AG10803 (cell line): ENCODE measurements at regions not wholly inside any gene's neighbourhood (a gene's known extent, or its start where the extent isn't known, plus 50 kb on each side); places are given as distances from the start of the nearest gene placed in this dataset.

Experiments
- DNase-seq: peaks from one replicate; pipeline ENCODE4 v3.0.0; 2010; ENCODE audit warnings: low read depth
- H3K4me3 ChIP-seq: 2 replicates; pipeline ENCODE4 v1.5.1; 2011; ENCODE audit warnings: mild to moderate bottlenecking, low read length, control low read depth
- TF ChIP-seq, protein P1 (sequence below): conservative IDR thresholded peaks from 2 replicates; pipeline ENCODE4 v1.5.1; 2011; ENCODE audit warnings: mild to moderate bottlenecking, low read length, control low read depth, inconsistent platforms

GRCh38 chr4:24372341-24372740 lies 212.0 kb downstream of the DHX15 start:
- DNase-seq, result no peak
- H3K4me3 ChIP-seq, result no peak overlapping the region
- TF ChIP-seq, protein P1, sequence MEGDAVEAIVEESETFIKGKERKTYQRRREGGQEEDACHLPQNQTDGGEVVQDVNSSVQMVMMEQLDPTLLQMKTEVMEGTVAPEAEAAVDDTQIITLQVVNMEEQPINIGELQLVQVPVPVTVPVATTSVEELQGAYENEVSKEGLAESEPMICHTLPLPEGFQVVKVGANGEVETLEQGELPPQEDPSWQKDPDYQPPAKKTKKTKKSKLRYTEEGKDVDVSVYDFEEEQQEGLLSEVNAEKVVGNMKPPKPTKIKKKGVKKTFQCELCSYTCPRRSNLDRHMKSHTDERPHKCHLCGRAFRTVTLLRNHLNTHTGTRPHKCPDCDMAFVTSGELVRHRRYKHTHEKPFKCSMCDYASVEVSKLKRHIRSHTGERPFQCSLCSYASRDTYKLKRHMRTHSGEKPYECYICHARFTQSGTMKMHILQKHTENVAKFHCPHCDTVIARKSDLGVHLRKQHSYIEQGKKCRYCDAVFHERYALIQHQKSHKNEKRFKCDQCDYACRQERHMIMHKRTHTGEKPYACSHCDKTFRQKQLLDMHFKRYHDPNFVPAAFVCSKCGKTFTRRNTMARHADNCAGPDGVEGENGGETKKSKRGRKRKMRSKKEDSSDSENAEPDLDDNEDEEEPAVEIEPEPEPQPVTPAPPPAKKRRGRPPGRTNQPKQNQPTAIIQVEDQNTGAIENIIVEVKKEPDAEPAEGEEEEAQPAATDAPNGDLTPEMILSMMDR, result no peak

DNA sequence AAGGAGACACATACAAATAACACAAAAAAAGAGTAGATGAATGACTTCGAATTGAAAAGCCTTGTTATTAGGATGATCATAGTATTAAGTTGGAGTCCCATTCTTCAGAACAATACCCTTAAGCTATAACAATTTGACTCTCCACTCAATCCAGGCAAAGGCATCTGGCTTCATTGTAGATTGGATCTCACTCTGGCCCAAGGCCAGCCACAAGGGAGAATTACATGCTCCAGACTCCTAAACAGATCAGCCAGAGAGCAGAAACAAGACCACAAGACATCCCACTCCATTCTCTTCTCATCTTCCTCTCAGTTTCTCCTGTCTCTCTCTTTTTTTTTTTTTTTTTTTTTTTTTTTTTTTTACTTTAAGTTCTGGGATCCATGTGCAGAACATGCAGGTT lies 213.9 kb downstream of the DHX15 start:
- TF ChIP-seq, protein P1, result no peak
- DNase-seq, result no peak
- no peak overlapping the region for H3K4me3 ChIP-seq

DNA sequence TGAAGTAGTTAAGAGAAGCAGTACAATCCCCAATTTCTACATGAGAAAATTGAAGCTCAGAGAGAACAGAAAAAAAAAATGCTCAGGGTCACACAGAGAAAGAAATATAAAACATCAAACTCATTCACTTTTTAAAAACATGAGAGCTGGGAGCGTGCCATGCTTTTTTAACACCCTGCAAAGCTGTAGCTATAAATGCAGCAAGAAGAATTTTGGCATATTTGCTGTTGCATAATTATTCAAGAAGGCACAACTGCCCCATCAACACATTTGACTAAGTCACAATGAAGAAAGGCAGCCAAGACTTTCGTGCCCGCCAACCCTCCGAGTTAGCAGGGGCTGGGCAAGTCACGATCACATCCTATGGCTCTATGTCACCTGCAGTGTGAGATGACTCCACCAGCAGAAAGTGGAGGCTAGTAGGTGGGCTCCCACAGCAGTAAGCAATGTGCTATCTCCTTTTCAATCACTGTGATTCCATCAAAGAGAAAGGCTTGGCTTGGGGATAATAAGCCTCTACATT lies 214.8 kb downstream of the DHX15 start:
- TF ChIP-seq, protein P1, result no peak
- no peak overlapping the region for H3K4me3 ChIP-seq
- no peak for DNase-seq

- DNase-seq, result no peak
- TF ChIP-seq, protein P1, result no peak
- H3K4me3 ChIP-seq, result no peak overlapping the region
Measured at GRCh38 chr4:24368801-24369200, 215.6 kb downstream of the DHX15 start.

- DNase-seq, result no peak
- H3K4me3 ChIP-seq, result no peak overlapping the region
- TF ChIP-seq, protein P1, result no peak
Measured at GRCh38 chr4:24364852-24365251, 219.5 kb downstream of the DHX15 start.

DNA sequence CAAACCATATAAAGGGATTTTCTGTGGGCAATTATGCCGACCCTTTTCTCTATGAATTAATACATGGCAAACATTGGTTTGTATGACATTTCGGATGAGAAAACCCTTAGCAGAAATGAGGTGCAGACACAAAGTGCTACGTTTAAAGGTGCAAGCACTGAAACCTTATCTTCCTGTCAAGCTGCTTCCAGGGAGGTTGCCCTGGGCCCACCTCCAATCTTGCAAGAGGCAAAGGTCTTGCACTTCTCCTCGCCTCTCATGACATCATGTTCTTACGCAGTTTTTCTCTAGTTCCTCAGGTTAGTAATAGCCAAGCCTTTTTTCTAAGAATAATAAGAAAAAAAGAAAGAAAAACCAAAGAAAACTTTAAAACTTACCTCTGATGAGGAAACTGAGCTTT lies 220.1 kb downstream of the DHX15 start:
- TF ChIP-seq, protein P1, result no peak
- DNase-seq, result no peak

GRCh38 chr4:24363751-24364150 lies 220.6 kb downstream of the DHX15 start:
- TF ChIP-seq, protein P1, result no peak
- H3K4me3 ChIP-seq, result no peak overlapping the region
- no peak for DNase-seq

More for the DNA sequence above, 220.1 kb downstream of the DHX15 start:
- H3K4me3 ChIP-seq, result no peak overlapping the region
